HG03521 (cell line): ENCODE measurements at regions not wholly inside any gene's neighbourhood (a gene's known extent, or its start where the extent isn't known, plus 50 kb on each side); places are given as distances from the start of the nearest gene placed in this dataset.

Experiments
- ATAC-seq: cut with Tn5 transposase; IDR thresholded peaks from one replicate; pipeline ENCODE4 v1.9.1; 2021; ENCODE audit warnings: mild to moderate bottlenecking, moderate library complexity; ENCODE audit not compliant: unreplicated experiment

- no peak for ATAC-seq
Observed at GRCh38 chr22:47458348-47458747, 695.9 kb downstream of the TBC1D22A start.

GRCh38 chr22:47457509-47458300 lies 695.3 kb downstream of the TBC1D22A start:
- no peak for ATAC-seq

GRCh38 chr22:47457021-47457420 lies 694.6 kb downstream of the TBC1D22A start:
- ATAC-seq = no peak

- ATAC-seq = no peak
Observed at GRCh38 chr22:47456031-47456430, 693.6 kb downstream of the TBC1D22A start.

GRCh38 chr22:47453049-47453448 lies 690.6 kb downstream of the TBC1D22A start:
- ATAC-seq = no peak

- ATAC-seq = no peak
Observed at GRCh38 chr22:47452184-47452583, 689.7 kb downstream of the TBC1D22A start.

- no peak for ATAC-seq
Observed at GRCh38 chr22:47450876-47451475, 688.5 kb downstream of the TBC1D22A start.

GRCh38 chr22:47449508-47450270 lies 687.2 kb downstream of the TBC1D22A start:
- no peak for ATAC-seq

- no peak for ATAC-seq
Observed at GRCh38 chr22:47448231-47449223, 686.1 kb downstream of the TBC1D22A start.

GRCh38 chr22:47446821-47447810 lies 684.7 kb downstream of the TBC1D22A start:
- no peak for ATAC-seq

- no peak for ATAC-seq
Observed at GRCh38 chr22:47446331-47446730, 683.9 kb downstream of the TBC1D22A start.

- no peak for ATAC-seq
Observed at GRCh38 chr22:47445716-47446290, 683.4 kb downstream of the TBC1D22A start.

- no peak for ATAC-seq
Observed at GRCh38 chr22:47445212-47445611, 682.8 kb downstream of the TBC1D22A start.

GRCh38 chr22:47444746-47445065 lies 682.3 kb downstream of the TBC1D22A start:
- no peak for ATAC-seq

- ATAC-seq = no peak
Observed at GRCh38 chr22:47443836-47444745, 681.6 kb downstream of the TBC1D22A start.

GRCh38 chr22:47442821-47443220 lies 680.4 kb downstream of the TBC1D22A start:
- no peak for ATAC-seq

- no peak for ATAC-seq
Observed at GRCh38 chr22:47439643-47440265, 677.3 kb downstream of the TBC1D22A start.

GRCh38 chr22:47437636-47438035 lies 675.2 kb downstream of the TBC1D22A start:
- no peak for ATAC-seq
